ENCODE measurements at regions not wholly inside any gene's neighbourhood (a gene's known extent, or its start where the extent isn't known, plus 50 kb on each side); places are given as distances from the start of the nearest gene placed in this dataset.
"Not testable (repeated sequence)": the region's sequence is repeated elsewhere in the genome, so short reads cannot be mapped to it uniquely, and the experiment has no call there.

DNA sequence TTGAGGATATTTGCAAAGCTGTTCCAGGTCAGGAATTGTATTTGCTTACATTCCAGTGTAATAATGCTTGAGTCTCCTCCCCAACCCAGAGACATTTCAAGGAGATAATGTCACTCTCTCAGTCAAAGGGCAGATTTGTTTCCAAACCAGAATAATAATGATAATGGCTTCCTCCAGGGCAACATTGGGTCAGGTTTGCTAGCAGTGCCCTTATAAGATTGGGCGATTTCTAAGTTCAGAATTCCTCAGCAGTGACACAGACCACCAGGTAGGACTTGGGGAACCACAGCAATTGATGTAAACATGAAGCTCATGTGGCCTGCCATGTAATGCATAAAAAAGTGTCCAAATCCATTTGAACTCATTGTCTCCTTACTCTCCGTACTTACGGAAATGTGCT lies 125.2 kb downstream of the BMP15 start:
- H3K4me1 Mint-ChIP-seq, result no peaks in the 10 kb centered on the region
- DNase-seq (no peak), ATAC-seq (no peak)
- Histone ChIP-seq H3K27ac (ENCODE audit: low read length) (no peak overlapping the region), H3K4me1 (ENCODE audit: control insufficient read depth, insufficient read depth, low read length) (no peaks in the 10 kb centered on the region), H3K27me3 (ENCODE audit: control insufficient read depth, insufficient read depth, low read length) (no peaks in the 10 kb centered on the region), H3K9me3 (ENCODE audit: control insufficient read depth, insufficient read depth, low read length) (no peaks in the 10 kb centered on the region), H3K4me3 (ENCODE audit: low read length) (no peak overlapping the region), H3K36me3 (ENCODE audit: control insufficient read depth, insufficient read depth, low read length) (no peaks in the 10 kb centered on the region)
- no peak overlapping the region for H3K4me3 Mint-ChIP-seq
- H3K27ac Mint-ChIP-seq, result no peak overlapping the region
- WGBS (ENCODE audit: insufficient coverage), result 80% methylated on average over 2 of the region's 3 CpGs
- peaks cover 7% of the 10 kb centered on the region in 2 donors for H3K27me3 Mint-ChIP-seq (ENCODE audit: low read depth in 2 of 2)
- intact Hi-C loops (cut with micrococcal nuclease), result no loop called here
- H3K9me3 Mint-ChIP-seq, result no peaks in the 10 kb centered on the region
- H3K36me3 Mint-ChIP-seq, result no peaks in the 10 kb centered on the region
- TF ChIP-seq, protein P1, sequence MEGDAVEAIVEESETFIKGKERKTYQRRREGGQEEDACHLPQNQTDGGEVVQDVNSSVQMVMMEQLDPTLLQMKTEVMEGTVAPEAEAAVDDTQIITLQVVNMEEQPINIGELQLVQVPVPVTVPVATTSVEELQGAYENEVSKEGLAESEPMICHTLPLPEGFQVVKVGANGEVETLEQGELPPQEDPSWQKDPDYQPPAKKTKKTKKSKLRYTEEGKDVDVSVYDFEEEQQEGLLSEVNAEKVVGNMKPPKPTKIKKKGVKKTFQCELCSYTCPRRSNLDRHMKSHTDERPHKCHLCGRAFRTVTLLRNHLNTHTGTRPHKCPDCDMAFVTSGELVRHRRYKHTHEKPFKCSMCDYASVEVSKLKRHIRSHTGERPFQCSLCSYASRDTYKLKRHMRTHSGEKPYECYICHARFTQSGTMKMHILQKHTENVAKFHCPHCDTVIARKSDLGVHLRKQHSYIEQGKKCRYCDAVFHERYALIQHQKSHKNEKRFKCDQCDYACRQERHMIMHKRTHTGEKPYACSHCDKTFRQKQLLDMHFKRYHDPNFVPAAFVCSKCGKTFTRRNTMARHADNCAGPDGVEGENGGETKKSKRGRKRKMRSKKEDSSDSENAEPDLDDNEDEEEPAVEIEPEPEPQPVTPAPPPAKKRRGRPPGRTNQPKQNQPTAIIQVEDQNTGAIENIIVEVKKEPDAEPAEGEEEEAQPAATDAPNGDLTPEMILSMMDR (IDR thresholded peaks at IDR 0.05), result no peak

GRCh38 chrX:51047950-51048349 lies 137.4 kb downstream of the BMP15 start:
- TF ChIP-seq, protein P1 (IDR thresholded peaks at IDR 0.05), result no peak
- no peaks in the 10 kb centered on the region for H3K9me3 ChIP-seq (ENCODE audit: control insufficient read depth, insufficient read depth, low read length)
- H3K27ac Mint-ChIP-seq, result no peak overlapping the region
- 67% methylated on average over 1 of the region's 2 CpGs for WGBS (ENCODE audit: insufficient coverage)
- H3K36me3 ChIP-seq (ENCODE audit: control insufficient read depth, insufficient read depth, low read length), result no peaks in the 10 kb centered on the region
- intact Hi-C loops (cut with micrococcal nuclease), result no loop called here
- no peaks in the 10 kb centered on the region for H3K27me3 ChIP-seq (ENCODE audit: control insufficient read depth, insufficient read depth, low read length)
- no peak for ATAC-seq
- DNase-seq, result no peak
- H3K4me3 ChIP-seq (ENCODE audit: low read length), result no peak overlapping the region
- H3K4me1 ChIP-seq (ENCODE audit: control insufficient read depth, insufficient read depth, low read length), result no peaks in the 10 kb centered on the region
- H3K27me3 Mint-ChIP-seq (ENCODE audit: low read depth in 2 of 2), result peaks cover 10 to 28% of the 10 kb centered on the region in 2 donors
- H3K27ac ChIP-seq (ENCODE audit: low read length), result no peak overlapping the region
- no peaks in the 10 kb centered on the region for H3K4me1 Mint-ChIP-seq
- H3K9me3 Mint-ChIP-seq, result no peaks in the 10 kb centered on the region
- no peaks in the 10 kb centered on the region for H3K36me3 Mint-ChIP-seq
- no peak overlapping the region for H3K4me3 Mint-ChIP-seq

GRCh38 chrX:51053741-51054140 lies 143.2 kb downstream of the BMP15 start:
- 89% methylated on average over 4 of the region's 6 CpGs for WGBS (ENCODE audit: insufficient coverage)

DNA sequence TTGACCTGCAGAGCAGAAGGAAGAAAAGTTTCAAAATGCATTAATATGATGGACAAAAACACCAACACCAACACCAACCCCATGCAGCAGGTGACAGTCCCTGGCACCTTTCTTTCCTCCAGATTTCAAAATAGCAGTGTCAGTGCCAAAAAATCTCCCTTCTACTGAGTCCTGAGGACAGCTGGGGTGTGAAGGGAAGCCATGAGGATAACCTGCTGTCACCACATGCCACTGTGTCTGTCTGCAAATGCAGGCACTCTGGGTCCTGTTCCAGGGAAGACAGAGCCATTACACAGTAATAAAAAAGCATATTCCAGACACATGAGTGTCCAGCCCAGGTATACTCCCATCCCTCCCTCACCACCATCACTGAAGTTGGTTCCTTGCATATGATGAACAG lies 187.5 kb downstream of the BMP15 start:
- Histone ChIP-seq H3K4me1 (ENCODE audit: control insufficient read depth, insufficient read depth, low read length) (no peaks in the 10 kb centered on the region), H3K36me3 (ENCODE audit: control insufficient read depth, insufficient read depth, low read length) (no peaks in the 10 kb centered on the region), H3K4me3 (ENCODE audit: low read length) (no peak overlapping the region), H3K27ac (ENCODE audit: low read length) (no peak overlapping the region), H3K27me3 (ENCODE audit: control insufficient read depth, insufficient read depth, low read length) (no peaks in the 10 kb centered on the region), H3K9me3 (ENCODE audit: control insufficient read depth, insufficient read depth, low read length) (no peaks in the 10 kb centered on the region)
- Mint-ChIP-seq H3K27me3 (ENCODE audit: low read depth in 2 of 2) (peaks cover 0 to 21% of the 10 kb centered on the region in 2 donors), H3K27ac (no peak overlapping the region), H3K36me3 (no peaks in the 10 kb centered on the region), H3K9me3 (no peaks in the 10 kb centered on the region), H3K4me3 (no peak overlapping the region), H3K4me1 (no peaks in the 10 kb centered on the region)
- TF ChIP-seq, protein P1 (IDR thresholded peaks at IDR 0.05), result no peak
- DNase-seq (no peak), ATAC-seq (no peak)
- intact Hi-C loops (cut with micrococcal nuclease), result no loop called here

More at GRCh38 chrX:51053741-51054140, 143.2 kb downstream of the BMP15 start:
- intact Hi-C loops (cut with micrococcal nuclease), result no loop called here
- H3K4me3 ChIP-seq (ENCODE audit: low read length), result no peak overlapping the region
- no peak overlapping the region for H3K27ac ChIP-seq (ENCODE audit: low read length)
- no peaks in the 10 kb centered on the region for H3K36me3 Mint-ChIP-seq
- peaks cover 3 to 22% of the 10 kb centered on the region in 2 donors for H3K27me3 Mint-ChIP-seq (ENCODE audit: low read depth in 2 of 2)
- no peak for DNase-seq
- H3K4me1 Mint-ChIP-seq, result no peaks in the 10 kb centered on the region
- H3K27me3 ChIP-seq (ENCODE audit: control insufficient read depth, insufficient read depth, low read length), result no peaks in the 10 kb centered on the region
- H3K4me1 ChIP-seq (ENCODE audit: control insufficient read depth, insufficient read depth, low read length), result no peaks in the 10 kb centered on the region
- no peak overlapping the region for H3K27ac Mint-ChIP-seq
- no peaks in the 10 kb centered on the region for H3K9me3 Mint-ChIP-seq
- H3K9me3 ChIP-seq (ENCODE audit: control insufficient read depth, insufficient read depth, low read length), result no peaks in the 10 kb centered on the region
- no peaks in the 10 kb centered on the region for H3K36me3 ChIP-seq (ENCODE audit: control insufficient read depth, insufficient read depth, low read length)
- no peak overlapping the region for H3K4me3 Mint-ChIP-seq
- TF ChIP-seq, protein P1 (IDR thresholded peaks at IDR 0.05), result no peak
- no peak for ATAC-seq

DNA sequence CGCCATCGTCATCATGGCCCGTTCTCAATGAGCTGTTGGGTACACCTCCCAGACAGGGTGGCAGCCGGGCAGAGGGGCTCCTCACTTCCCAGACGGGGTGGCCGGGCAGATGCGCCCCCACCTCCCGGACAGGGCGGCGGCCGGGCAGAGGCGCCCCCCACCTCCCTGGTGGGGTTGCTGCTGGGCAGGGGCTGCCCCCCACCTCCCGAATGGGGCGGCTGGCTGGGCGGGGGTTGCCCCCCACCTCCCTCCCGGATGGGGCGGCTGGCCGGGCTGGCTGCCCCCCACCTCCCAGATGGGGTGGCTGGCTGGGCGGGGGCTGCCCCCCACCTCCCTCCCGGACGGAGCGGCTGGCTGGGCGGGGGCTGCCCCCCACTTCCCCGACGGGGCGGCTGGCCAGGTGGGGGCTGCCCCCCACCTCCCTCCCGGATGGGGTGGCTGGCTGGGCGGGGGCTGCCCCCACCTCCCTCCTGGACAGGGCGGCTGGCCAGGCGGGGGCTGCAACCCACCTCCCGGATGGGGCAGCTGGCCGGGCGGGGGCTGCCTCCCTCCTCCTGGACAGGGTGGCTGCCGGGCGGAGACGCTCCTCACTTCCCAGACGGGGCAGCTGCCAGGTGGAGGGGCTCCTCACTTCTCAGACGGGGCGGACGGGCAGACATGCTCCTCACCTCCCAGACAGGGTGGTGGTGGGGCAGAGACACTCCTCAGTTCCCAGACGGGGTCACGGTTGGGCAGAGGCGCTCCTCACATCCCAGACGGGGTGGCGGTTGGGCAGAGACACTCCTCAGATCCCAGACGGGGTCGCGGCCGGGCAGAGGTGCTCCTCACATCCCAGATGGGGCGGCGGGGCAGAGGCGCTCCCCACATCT lies 208.8 kb downstream of the BMP15 start:
- H3K4me3 Mint-ChIP-seq; H3K27me3 Mint-ChIP-seq (ENCODE audit: low read depth in 2 of 2); intact Hi-C loops (cut with micrococcal nuclease); ATAC-seq; H3K9me3 ChIP-seq (ENCODE audit: control insufficient read depth, insufficient read depth, low read length); H3K4me1 Mint-ChIP-seq; H3K27ac ChIP-seq (ENCODE audit: low read length); H3K36me3 Mint-ChIP-seq; H3K9me3 Mint-ChIP-seq; H3K4me1 ChIP-seq (ENCODE audit: control insufficient read depth, insufficient read depth, low read length); H3K27me3 ChIP-seq (ENCODE audit: control insufficient read depth, insufficient read depth, low read length); DNase-seq; H3K36me3 ChIP-seq (ENCODE audit: control insufficient read depth, insufficient read depth, low read length); H3K4me3 ChIP-seq (ENCODE audit: low read length); H3K27ac Mint-ChIP-seq: not testable (repeated sequence)
- 94% methylated on average over 22 of the region's 52 CpGs for WGBS (ENCODE audit: insufficient coverage)
